HG02852 (cell line): ENCODE measurements at regions not wholly inside any gene's neighbourhood (a gene's known extent, or its start where the extent isn't known, plus 50 kb on each side); places are given as distances from the start of the nearest gene placed in this dataset.
"Not testable (repeated sequence)": the region's sequence is repeated elsewhere in the genome, so short reads cannot be mapped to it uniquely, and the experiment has no call there.

ENCODE experiments used
- ATAC-seq: cut with Tn5 transposase; IDR thresholded peaks from one replicate; pipeline ENCODE4 v1.9.1; 2021; ENCODE audit warnings: mild to moderate bottlenecking, moderate library complexity; ENCODE audit not compliant: unreplicated experiment

GRCh38 chr6:71049198-71049770, 92.4 kb upstream of the B3GAT2 start:
- ATAC-seq: no peak

GRCh38 chr6:71053475-71053874, 96.6 kb upstream of the B3GAT2 start:
- ATAC-seq: no peak

- no peak for ATAC-seq
These were observed 99.8 kb upstream of the B3GAT2 start for GRCh38 chr6:71056656-71057055.

GRCh38 chr6:71066153-71066552, 109.3 kb upstream of the B3GAT2 start:
- ATAC-seq: no peak

- no peak for ATAC-seq
These were observed 111.0 kb upstream of the B3GAT2 start for GRCh38 chr6:71067816-71068215.

GRCh38 chr6:71072508-71072907, 115.6 kb upstream of the B3GAT2 start:
- ATAC-seq: no peak

GRCh38 chr6:71077655-71078054, 120.8 kb upstream of the B3GAT2 start:
- ATAC-seq: no peak

GRCh38 chr6:71079677-71080076, 122.8 kb upstream of the B3GAT2 start:
- no peak for ATAC-seq

GRCh38 chr6:71080133-71080532, 123.3 kb upstream of the B3GAT2 start:
- ATAC-seq: no peak

GRCh38 chr6:71080826-71081225, 124.0 kb upstream of the B3GAT2 start:
- ATAC-seq: no peak

GRCh38 chr6:71082033-71082650, 125.3 kb upstream of the B3GAT2 start:
- no peak for ATAC-seq

GRCh38 chr6:71083308-71083820, 126.5 kb upstream of the B3GAT2 start:
- ATAC-seq: no peak

- no peak for ATAC-seq
These were observed 131.3 kb upstream of the B3GAT2 start for GRCh38 chr6:71088166-71088565.

- ATAC-seq: no peak
These were observed 133.4 kb upstream of the B3GAT2 start for GRCh38 chr6:71090217-71090616.

GRCh38 chr6:71091167-71091566, 134.3 kb upstream of the B3GAT2 start:
- no peak for ATAC-seq

- ATAC-seq: no peak
These were observed 135.1 kb upstream of the B3GAT2 start for GRCh38 chr6:71091956-71092355.

- ATAC-seq: not testable (repeated sequence)
These were observed 140.4 kb upstream of the B3GAT2 start for GRCh38 chr6:71097264-71097663.

GRCh38 chr6:71099649-71100048, 142.8 kb upstream of the B3GAT2 start:
- ATAC-seq: no peak

- no peak for ATAC-seq
These were observed 146.3 kb upstream of the B3GAT2 start for GRCh38 chr6:71103130-71103529.

GRCh38 chr6:71103641-71104040, 146.8 kb upstream of the B3GAT2 start:
- ATAC-seq: no peak

- ATAC-seq: no peak
These were observed 149.4 kb upstream of the B3GAT2 start for GRCh38 chr6:71106276-71106675.

- no peak for ATAC-seq
These were observed 151.1 kb upstream of the B3GAT2 start for GRCh38 chr6:71107911-71108420.

GRCh38 chr6:71114544-71114943, 157.7 kb upstream of the B3GAT2 start:
- no peak for ATAC-seq
